ENCODE measurements at regions not wholly inside any gene's neighbourhood (a gene's known extent, or its start where the extent isn't known, plus 50 kb on each side); places are given as distances from the start of the nearest gene placed in this dataset.
A peak's percentile ranks its signal among the peaks of the same experiment; 100 is the strongest.

DNA sequence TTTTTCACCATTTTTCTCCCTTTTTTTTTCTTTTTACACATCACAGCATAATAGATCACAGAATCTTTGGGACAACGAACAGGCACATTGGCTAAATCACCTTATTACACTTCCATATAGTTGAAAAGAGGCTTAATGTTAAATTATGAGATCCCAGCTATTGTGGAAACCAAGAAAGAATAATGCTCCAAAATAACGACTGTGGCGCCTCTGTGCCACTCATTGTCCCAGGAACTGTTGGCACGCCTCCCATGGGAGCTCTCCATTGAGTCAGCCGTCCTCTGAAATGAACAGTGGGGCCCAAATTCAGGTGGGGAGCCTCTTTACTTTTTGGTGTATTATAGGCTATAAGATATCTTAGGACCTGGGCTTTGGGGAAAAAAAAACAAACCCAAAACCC lies 82.2 kb upstream of the NFIB start:
- DNase-seq: no peak
- Histone ChIP-seq H3K9me3 (peaks cover 0 to 15% (median 5%) of the 10 kb centered on the region in 8 donors), H3K27me3 (replicated peaks in 1 of 7) (no peaks in the 10 kb centered on the region), H3K4me3 (no peak overlapping the region), H3K36me3 (no peaks in the 10 kb centered on the region), H3K4me1 (no peaks in the 10 kb centered on the region), H3K27ac (peak overlapping the region in 3 of 8 donors; percentile 34 to 48 (median 40))
- 79 to 92% (median 82%) methylated on average over 5 of the region's 5 CpGs for WGBS, 5 donors
- TF ChIP-seq POLR2AphosphoS5 (IDR thresholded peaks at IDR 0.05) (no peak), POLR2A (IDR thresholded peaks at IDR 0.05) (no peak)
- TF ChIP-seq, protein P1, sequence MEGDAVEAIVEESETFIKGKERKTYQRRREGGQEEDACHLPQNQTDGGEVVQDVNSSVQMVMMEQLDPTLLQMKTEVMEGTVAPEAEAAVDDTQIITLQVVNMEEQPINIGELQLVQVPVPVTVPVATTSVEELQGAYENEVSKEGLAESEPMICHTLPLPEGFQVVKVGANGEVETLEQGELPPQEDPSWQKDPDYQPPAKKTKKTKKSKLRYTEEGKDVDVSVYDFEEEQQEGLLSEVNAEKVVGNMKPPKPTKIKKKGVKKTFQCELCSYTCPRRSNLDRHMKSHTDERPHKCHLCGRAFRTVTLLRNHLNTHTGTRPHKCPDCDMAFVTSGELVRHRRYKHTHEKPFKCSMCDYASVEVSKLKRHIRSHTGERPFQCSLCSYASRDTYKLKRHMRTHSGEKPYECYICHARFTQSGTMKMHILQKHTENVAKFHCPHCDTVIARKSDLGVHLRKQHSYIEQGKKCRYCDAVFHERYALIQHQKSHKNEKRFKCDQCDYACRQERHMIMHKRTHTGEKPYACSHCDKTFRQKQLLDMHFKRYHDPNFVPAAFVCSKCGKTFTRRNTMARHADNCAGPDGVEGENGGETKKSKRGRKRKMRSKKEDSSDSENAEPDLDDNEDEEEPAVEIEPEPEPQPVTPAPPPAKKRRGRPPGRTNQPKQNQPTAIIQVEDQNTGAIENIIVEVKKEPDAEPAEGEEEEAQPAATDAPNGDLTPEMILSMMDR (IDR thresholded peaks at IDR 0.05 in 8 of 11, conservative IDR thresholded peaks at IDR 0.05 in 3 of 11): no peak
- intact Hi-C loops (cut with DNase I; ENCODE audit: low total_unique reads): no loop called here

DNA sequence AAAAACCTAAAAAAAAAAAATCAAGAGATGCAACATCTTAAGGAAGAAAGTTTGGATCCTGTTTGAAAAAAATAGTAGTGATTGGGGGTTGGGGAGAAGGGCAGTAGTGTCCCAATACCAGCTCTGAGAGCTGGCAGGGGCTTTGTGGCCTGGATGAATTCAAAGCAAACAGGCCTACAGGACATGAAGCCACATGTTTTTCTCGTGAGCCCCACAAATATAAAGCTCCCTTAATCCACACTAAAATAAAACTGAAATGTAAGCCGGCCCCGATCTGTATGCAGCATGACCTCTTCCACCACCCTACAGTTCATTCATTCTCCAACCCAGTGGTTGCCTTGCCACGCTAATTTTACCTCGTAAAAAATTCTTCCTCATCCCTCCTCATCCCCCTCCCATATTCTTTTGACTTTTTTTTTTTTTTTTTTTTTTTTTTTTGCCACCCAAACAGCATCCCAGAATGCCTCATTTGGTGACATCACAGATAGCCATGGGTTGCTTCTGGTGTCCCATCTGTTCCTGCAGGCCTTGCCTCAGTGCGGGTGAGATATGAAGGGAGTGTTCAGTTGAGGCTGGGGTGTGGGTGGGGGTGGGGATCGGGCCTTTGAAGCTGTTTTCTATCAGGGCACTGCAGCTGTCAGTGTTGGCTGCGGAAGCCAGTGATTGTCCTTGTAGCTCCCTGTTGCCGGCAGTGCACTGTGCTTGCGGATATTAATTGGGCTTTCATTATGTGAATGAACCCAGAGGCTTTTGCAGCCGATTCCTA lies 81.6 kb upstream of the NFIB start:
- peak; percentile 75 for DNase-seq
- 70 to 79% (median 72%) methylated on average over 11 of the region's 11 CpGs for WGBS, 5 donors
- Histone ChIP-seq H3K4me1 (no peaks in the 10 kb centered on the region), H3K27me3 (replicated peaks in 1 of 7) (no peaks in the 10 kb centered on the region), H3K27ac (peak overlapping the region in 3 of 8 donors; percentile 35 to 48 (median 40)), H3K4me3 (no peak overlapping the region), H3K36me3 (no peaks in the 10 kb centered on the region), H3K9me3 (peaks cover 0 to 15% (median 5%) of the 10 kb centered on the region in 8 donors)
- intact Hi-C loops (cut with DNase I; ENCODE audit: low total_unique reads): no loop called here
- TF ChIP-seq, protein P1 (IDR thresholded peaks at IDR 0.05 in 8 of 11, conservative IDR thresholded peaks at IDR 0.05 in 3 of 11): no peak
- TF ChIP-seq POLR2A (IDR thresholded peaks at IDR 0.05) (no peak), POLR2AphosphoS5 (IDR thresholded peaks at IDR 0.05) (peak in 1 of 3 donors; percentile 59)

DNA sequence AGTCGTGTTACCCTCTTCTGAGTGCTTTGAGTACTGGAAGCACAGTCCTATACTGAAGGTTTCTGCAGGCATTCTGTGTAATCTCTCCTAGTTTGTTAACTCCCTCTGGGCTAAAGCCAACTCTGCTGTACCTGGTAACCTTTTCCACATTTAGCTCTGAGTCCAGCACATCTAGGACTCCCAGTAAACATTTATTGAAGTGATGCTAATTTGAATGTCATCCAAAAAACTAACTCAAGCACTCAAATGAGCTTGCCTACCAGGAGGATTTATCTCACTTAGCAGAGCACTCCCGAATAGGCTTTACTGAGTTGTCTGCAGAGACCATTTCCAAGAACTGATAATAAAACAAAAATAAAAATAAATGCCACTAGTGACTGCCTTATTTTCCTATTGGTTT lies 79.5 kb upstream of the NFIB start:
- H3K27ac ChIP-seq: no peak overlapping the region
- H3K4me3 ChIP-seq: no peak overlapping the region
- H3K27me3 ChIP-seq (replicated peaks in 1 of 7): no peaks in the 10 kb centered on the region
- no peaks in the 10 kb centered on the region for H3K36me3 ChIP-seq
- TF ChIP-seq POLR2AphosphoS5 (IDR thresholded peaks at IDR 0.05) (no peak), POLR2A (IDR thresholded peaks at IDR 0.05) (no peak)
- TF ChIP-seq, protein P1 (IDR thresholded peaks at IDR 0.05 in 8 of 11, conservative IDR thresholded peaks at IDR 0.05 in 3 of 11): no peak
- 73 to 80% (median 78%) methylated on average over 2 of the region's 2 CpGs for WGBS, 5 donors
- intact Hi-C loops (cut with DNase I; ENCODE audit: low total_unique reads): no loop called here
- peaks cover 0 to 15% (median 5%) of the 10 kb centered on the region in 8 donors for H3K9me3 ChIP-seq
- no peaks in the 10 kb centered on the region for H3K4me1 ChIP-seq
- DNase-seq: no peak

DNA sequence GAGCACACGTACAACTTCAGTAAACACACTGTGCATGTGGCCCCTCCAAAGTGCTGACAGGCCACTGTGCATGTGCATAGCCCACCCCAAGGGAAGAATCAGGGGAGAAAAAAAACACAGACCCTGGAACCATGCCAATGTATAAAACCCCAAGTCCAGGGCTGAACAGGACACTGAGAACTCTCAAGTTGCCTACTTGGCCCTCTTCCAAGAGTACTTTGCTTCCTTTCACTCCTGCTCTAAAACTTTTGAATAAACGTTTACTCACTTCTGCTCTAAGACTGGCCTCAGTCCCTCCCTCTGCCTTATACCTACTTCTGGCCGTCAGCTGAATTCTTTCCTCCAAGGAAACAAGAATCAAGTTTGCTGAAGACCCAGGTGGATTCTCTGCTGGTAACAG lies 77.7 kb upstream of the NFIB start:
- no peak overlapping the region for H3K4me3 ChIP-seq
- no peaks in the 10 kb centered on the region for H3K4me1 ChIP-seq
- no peak for DNase-seq
- no peak overlapping the region for H3K27ac ChIP-seq
- H3K27me3 ChIP-seq (replicated peaks in 1 of 7): no peaks in the 10 kb centered on the region
- WGBS, 5 donors: 63 to 90% (median 73%) methylated on average over 3 of the region's 3 CpGs
- H3K36me3 ChIP-seq: no peaks in the 10 kb centered on the region
- intact Hi-C loops (cut with DNase I; ENCODE audit: low total_unique reads): no loop called here
- TF ChIP-seq, protein P1 (IDR thresholded peaks at IDR 0.05 in 8 of 11, conservative IDR thresholded peaks at IDR 0.05 in 3 of 11): no peak
- TF ChIP-seq POLR2A (IDR thresholded peaks at IDR 0.05) (no peak), POLR2AphosphoS5 (IDR thresholded peaks at IDR 0.05) (no peak)
- H3K9me3 ChIP-seq: peaks cover 0 to 15% (median 5%) of the 10 kb centered on the region in 8 donors
